Heart right ventricle (tissue), 16 donors: ENCODE measurements at regions not wholly inside any gene's neighbourhood (a gene's known extent, or its start where the extent isn't known, plus 50 kb on each side); places are given as distances from the start of the nearest gene placed in this dataset.

Source experiments
- ATAC-seq, 8 donors: fragments of 200-7000 bp; cut with Tn5 transposase; one replicate each; pipeline ENCODE4 v1.9.1; 2020; ENCODE audit warnings: mild to moderate bottlenecking in 8 of 8, moderate library complexity in 8 of 8, moderate number of reproducible peaks in 1 of 8
- DNase-seq, 2 donors: peaks; one replicate each; pipeline ENCODE4 v3.0.0-alpha.2; 2020
- H3K27ac ChIP-seq, 10 donors: fragments of 200-600 bp; sonication (generic) in 2 of 10; one replicate each; pipeline versions ENCODE4 v1.5.0 to v1.8.0; 2020 to 2022; ENCODE audit warnings: mild to moderate bottlenecking in 3 of 10
- H3K27me3 ChIP-seq, 7 donors: fragments of 200-600 bp; one replicate each; pipeline ENCODE4 v1.8.0; 2021 to 2022; ENCODE audit warnings: mild to moderate bottlenecking in 2 of 7
- H3K36me3 ChIP-seq, 9 donors: fragments of 200-600 bp; sonication (generic) in 1 of 9; one replicate each; pipeline versions ENCODE4 v1.5.0 to v1.8.0; 2020 to 2022; ENCODE audit warnings: mild to moderate bottlenecking in 2 of 9
- H3K4me1 ChIP-seq, 9 donors: fragments of 200-600 bp; sonication (generic) in 1 of 9; one replicate each; pipeline versions ENCODE4 v1.5.0 to v1.8.0; 2020 to 2022; ENCODE audit warnings: mild to moderate bottlenecking in 4 of 9
- H3K4me3 ChIP-seq, 10 donors: fragments of 200-600 bp; sonication (generic) in 2 of 10; one replicate each; pipeline versions ENCODE4 v1.5.0 to v1.8.0; 2020 to 2022; ENCODE audit warnings: mild to moderate bottlenecking in 7 of 10, moderate library complexity in 2 of 10
- H3K9me3 ChIP-seq, 11 donors: fragments of 200-600 bp in 10 of 11; sonication (generic) in 2 of 11; one replicate each; pipeline versions ENCODE4 v1.5.0 to v1.8.0; 2013 to 2022; ENCODE audit warnings: mild to moderate bottlenecking in 2 of 11, control low read depth in 1 of 11, moderate library complexity in 1 of 11
- WGBS, 2 donors: extraction: QIAGEN DNeasy Blood & Tissue Kit; methylation state at CpG; one replicate each; pipeline ENCODE4 v1.1.7; 2013; ENCODE audit warnings: inconsistent platforms in 1 of 2; 5-methylcytosine and 5-hydroxymethylcytosine counted together
- intact Hi-C, 10 donors: fragments of 100-400 bp; cut with DNase I; formaldehyde crosslinking; loops; one replicate each; pipeline versions ENCODE4 v1.11.1 to v1.14.2; 2022
- TF ChIP-seq, protein P1 (sequence below), 9 donors: fragments of 200-600 bp; sonication (generic) in 2 of 9; IDR thresholded peaks; one replicate each; pipeline versions ENCODE4 v1.5.0 to v1.8.0; 2021 to 2022; ENCODE audit warnings: antibody characterized with exemption in 9 of 9, mild to moderate bottlenecking in 5 of 9, moderate library complexity in 1 of 9
- donor health status: Arrhythmogenic right ventricular cardiomyopathy.
- donor health status: ischemic (EF 13 %, LVEDD 7.1; RV severe dilation, severe dysfunction).
- donor health status: healthy with polysubstance abuse.
- donor health status: DM: no; HTN: yes; CAD: no.
- donor health status: DM: no; HTN: no; CAD: no.
- donor health status: ischemic (EF 25% LVEDD 6.9; RV normal size, moderate dysfunction).
- donor health status: ischemic (EF 25% LVEDD 5.7; RV mildly dilated, moderate dysfunction).
- donor health status: healthy.
- donor health status: DM: yes; HTN: yes; CAD: no.
- donor health status: Ischemic cardiomyopathy.
- donor health status: ischemic (EF 35%, LVEDD 5.7; RV mildly dilated, moderate dysfunction).
- donor health status: nonischemic (EF 11% LVEDD 7.7; RV severe dilation, severe dysfunction).
- donor health status: DM: yes; HTN: yes; CAD: no.
- donor health status: PGD.
- donor health status: ischemic (EF 29% LVEDD 5.4; RV normal size, mild dysfunction).
- donor health status: nonischemic (EF 23%, LVEDD 6.1; RV moderate dilation, normal function).

DNA sequence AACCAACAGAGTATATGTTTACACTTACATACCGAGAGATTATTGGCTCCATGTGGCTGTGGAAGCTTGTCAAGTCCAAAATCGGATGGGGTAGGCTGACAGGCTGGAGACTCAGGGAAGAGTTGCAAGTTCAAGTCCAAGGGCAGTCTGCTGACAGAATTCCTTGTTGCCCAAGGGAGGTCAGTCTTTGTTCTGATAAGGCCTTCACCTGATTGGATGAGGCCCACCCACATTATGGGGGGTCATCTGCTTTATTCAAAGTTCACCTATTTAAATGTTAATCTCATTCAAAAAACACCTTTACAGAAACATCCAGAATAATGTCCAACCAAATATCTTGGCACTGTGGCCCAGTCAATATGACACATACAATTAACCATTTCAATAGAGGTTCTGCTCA, 452.4 kb downstream of the KLF12 start:
- TF ChIP-seq, protein P1, sequence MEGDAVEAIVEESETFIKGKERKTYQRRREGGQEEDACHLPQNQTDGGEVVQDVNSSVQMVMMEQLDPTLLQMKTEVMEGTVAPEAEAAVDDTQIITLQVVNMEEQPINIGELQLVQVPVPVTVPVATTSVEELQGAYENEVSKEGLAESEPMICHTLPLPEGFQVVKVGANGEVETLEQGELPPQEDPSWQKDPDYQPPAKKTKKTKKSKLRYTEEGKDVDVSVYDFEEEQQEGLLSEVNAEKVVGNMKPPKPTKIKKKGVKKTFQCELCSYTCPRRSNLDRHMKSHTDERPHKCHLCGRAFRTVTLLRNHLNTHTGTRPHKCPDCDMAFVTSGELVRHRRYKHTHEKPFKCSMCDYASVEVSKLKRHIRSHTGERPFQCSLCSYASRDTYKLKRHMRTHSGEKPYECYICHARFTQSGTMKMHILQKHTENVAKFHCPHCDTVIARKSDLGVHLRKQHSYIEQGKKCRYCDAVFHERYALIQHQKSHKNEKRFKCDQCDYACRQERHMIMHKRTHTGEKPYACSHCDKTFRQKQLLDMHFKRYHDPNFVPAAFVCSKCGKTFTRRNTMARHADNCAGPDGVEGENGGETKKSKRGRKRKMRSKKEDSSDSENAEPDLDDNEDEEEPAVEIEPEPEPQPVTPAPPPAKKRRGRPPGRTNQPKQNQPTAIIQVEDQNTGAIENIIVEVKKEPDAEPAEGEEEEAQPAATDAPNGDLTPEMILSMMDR (IDR thresholded peaks at IDR 0.05), result no peak
- H3K36me3 ChIP-seq, result no peaks in the 10 kb centered on the region
- no peak overlapping the region for H3K27ac ChIP-seq
- H3K4me1 ChIP-seq, result peaks cover 0 to 7% (median 0%) of the 10 kb centered on the region in 9 donors
- no peaks in the 10 kb centered on the region for H3K9me3 ChIP-seq
- WGBS, 2 donors, result 67 to 90% methylated on average over 2 of the region's 2 CpGs
- intact Hi-C loops, result no loop called here
- no peaks in the 10 kb centered on the region for H3K27me3 ChIP-seq
- ATAC-seq (peak in 1 of 8 donors; percentile 17), DNase-seq (no peak)
- no peak overlapping the region for H3K4me3 ChIP-seq

DNA sequence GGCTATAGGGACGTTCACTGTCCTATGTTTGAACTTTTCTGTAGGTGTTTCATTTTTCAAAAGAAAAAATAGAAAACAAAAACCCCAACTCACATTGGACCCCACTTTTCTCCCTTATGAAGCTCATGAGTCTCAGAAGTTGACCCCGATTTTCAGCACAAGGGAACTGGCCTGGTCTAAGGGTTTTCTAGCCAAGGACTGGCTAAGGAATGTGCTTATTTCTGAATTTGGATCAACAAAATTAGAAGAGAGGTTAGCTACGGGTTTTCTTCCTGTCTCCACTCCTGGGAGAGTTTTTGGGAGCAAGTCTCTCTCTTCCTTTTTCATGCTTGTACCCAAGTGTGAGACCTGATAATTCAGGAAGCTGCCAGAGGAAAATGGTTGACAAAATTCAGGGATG, 453.2 kb downstream of the KLF12 start:
- Histone ChIP-seq H3K27me3 (no peaks in the 10 kb centered on the region), H3K36me3 (no peaks in the 10 kb centered on the region), H3K9me3 (no peaks in the 10 kb centered on the region), H3K27ac (no peak overlapping the region), H3K4me1 (peaks cover 0 to 7% (median 0%) of the 10 kb centered on the region in 9 donors), H3K4me3 (no peak overlapping the region)
- DNase-seq (no peak), ATAC-seq (peak in 2 of 8 donors; percentile 28 to 38)
- 70 to 76% methylated on average over 3 of the region's 3 CpGs for WGBS, 2 donors
- TF ChIP-seq, protein P1 (IDR thresholded peaks at IDR 0.05), result no peak
- intact Hi-C loops, result no loop called here

DNA sequence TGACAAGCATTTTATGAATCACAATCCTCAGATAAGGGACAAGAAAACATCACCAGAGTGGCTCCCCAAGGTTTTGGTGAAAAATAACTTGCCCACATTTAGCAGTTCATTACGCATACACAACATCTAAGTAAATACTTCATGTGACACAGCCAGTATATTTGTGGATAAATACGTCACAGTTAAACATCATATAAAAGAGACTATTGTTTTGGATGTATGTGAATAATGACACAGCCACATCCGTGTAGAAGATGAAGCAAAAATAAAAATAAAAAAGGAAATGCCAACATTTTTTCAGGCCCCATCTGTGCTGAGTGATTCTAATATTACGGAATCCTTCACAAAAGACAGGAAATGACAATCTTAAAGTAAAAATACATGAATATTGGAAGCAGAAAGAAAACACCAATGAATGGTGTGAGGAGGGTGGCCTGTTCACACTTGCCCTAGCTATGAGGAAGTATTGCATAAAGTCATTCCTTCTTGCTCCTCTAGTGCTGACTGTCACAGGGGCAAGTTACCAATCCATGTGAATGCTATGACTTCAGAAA, 457.1 kb downstream of the KLF12 start:
- Histone ChIP-seq H3K9me3 (no peaks in the 10 kb centered on the region), H3K27me3 (no peaks in the 10 kb centered on the region), H3K4me1 (peaks cover 0 to 7% (median 0%) of the 10 kb centered on the region in 9 donors), H3K4me3 (no peak overlapping the region), H3K36me3 (no peaks in the 10 kb centered on the region), H3K27ac (no peak overlapping the region)
- TF ChIP-seq, protein P1 (IDR thresholded peaks at IDR 0.05), result no peak
- DNase-seq, result no peak
- intact Hi-C loops, result no loop called here
- ATAC-seq, result peak in 1 of 8 donors; percentile 48
- WGBS, 2 donors, result 47 to 54% methylated on average over 4 of the region's 4 CpGs

DNA sequence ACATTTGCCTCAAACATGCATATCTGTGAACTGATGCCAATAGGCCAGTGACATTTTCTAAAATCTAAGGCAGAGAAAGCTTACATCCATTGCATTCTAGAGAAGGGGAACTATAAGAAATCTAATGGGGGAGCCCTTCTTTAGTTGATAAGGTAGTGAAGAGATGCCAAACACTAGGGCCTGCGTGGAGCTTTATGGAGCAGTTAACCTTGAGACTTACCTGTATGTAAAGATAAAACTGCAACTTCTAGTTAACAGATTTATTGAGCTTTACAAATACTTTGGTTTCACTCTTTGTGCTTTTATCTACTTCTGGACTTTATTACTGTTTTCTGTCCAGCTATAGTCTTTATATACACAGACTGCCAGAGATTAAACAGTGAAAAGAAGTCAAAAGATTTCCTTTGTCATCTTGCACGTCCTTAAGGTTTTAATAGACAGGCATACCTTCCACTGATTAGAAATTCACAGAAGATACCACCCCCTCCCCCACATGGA, 457.6 kb downstream of the KLF12 start:
- ATAC-seq, result no peak
- Histone ChIP-seq H3K27ac (no peak overlapping the region), H3K4me1 (peaks cover 0 to 7% (median 0%) of the 10 kb centered on the region in 9 donors), H3K9me3 (no peaks in the 10 kb centered on the region), H3K4me3 (no peak overlapping the region), H3K36me3 (no peaks in the 10 kb centered on the region), H3K27me3 (no peaks in the 10 kb centered on the region)
- intact Hi-C loops, result no loop called here
- no peak for DNase-seq
- TF ChIP-seq, protein P1 (IDR thresholded peaks at IDR 0.05), result no peak
- 79 to 83% methylated on average over 2 of the region's 2 CpGs for WGBS, 2 donors
